ENCODE measurements at regions not wholly inside any gene's neighbourhood (a gene's known extent, or its start where the extent isn't known, plus 50 kb on each side); places are given as distances from the start of the nearest gene placed in this dataset.
"Not testable (repeated sequence)": the region's sequence is repeated elsewhere in the genome, so short reads cannot be mapped to it uniquely, and the experiment has no call there.

- no peak for DNase-seq (ENCODE audit: low read depth)
These were observed 207.5 kb downstream of the EXOC5 start for GRCh38 chr14:57061009-57061711.

GRCh38 chr14:57060276-57060955 is 208.3 kb downstream of the EXOC5 start:
- DNase-seq (ENCODE audit: low read depth), result no peak

- no peak for DNase-seq (ENCODE audit: low read depth)
These were observed 210.4 kb downstream of the EXOC5 start for GRCh38 chr14:57058319-57058718.

GRCh38 chr14:57057803-57058202 is 210.9 kb downstream of the EXOC5 start:
- DNase-seq (ENCODE audit: low read depth), result no peak

GRCh38 chr14:57056522-57056921 is 212.2 kb downstream of the EXOC5 start:
- not testable (repeated sequence) for DNase-seq (ENCODE audit: low read depth)

DNA sequence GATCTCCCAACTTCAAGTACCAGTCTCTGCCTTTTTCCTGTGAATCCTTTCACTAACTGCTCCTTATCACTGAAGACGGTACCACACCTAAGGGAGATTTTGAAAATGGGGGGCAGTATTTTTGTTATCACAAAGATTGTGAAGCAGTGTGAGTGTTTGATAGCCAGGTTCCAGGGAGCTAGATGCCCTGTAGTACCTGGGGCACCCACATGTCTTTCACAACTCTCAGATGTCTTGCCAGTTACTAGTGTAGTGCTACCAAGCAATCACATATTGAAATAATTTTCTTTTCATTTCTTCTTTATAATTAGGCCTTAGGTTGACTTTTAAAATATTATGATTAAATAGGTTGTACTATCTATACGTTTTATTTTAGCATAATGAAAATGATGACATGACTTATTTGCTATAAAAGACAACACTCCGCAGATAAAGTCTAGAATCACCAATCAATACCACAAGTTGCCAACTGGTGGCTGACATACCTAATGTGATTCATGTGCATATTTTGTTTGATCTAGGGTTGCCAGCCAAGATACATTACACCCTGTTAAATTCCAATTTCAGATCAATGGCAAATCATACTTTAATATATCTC is 215.9 kb downstream of the EXOC5 start:
- no peak for DNase-seq (ENCODE audit: low read depth)

GRCh38 chr14:57051633-57052032 is 217.1 kb downstream of the EXOC5 start:
- DNase-seq (ENCODE audit: low read depth), result no peak

GRCh38 chr14:57049848-57050247 is 218.9 kb downstream of the EXOC5 start:
- DNase-seq (ENCODE audit: low read depth), result no peak

- no peak for DNase-seq (ENCODE audit: low read depth)
These were observed 222.5 kb downstream of the EXOC5 start for GRCh38 chr14:57046175-57046574.

DNA sequence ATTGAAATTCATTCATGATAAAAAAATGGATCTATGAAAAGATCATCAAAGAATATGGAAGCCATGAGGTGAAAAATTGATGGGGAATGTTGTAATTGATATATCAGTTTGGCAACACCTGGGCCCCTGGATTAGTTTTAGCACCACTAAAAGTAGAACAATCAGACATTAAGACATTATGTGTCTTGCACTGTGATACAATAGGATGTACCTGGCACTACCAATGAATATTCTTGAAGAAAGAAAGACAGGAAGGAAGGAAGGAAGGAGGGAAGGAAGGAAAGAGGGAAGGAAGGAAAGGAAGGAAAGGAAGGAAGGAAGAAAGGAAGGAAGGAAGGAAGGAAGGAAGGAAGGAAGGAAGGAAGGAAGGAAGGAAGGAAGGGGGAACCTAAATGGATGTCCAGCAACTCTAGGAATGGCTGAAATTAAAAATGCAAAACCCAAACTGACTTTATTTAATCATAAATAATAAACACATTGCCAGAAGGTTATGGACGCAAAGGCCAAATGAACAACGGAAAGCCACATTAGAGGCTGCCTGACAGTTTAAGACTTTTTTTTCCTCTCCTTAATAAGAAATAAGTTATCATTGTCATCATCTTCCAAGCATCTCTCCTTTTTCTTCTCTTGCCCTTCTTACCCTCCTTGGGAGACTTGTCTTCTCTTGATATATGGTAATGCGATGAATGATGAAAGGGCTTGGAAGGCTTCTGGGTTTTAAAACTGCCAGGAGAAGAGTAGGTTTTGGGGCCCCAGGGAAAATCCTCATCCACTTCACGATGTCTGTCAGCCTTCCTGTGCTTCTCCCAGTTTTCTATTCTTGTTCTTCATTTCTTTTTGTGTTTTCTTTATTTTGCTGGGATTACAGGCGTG is 224.4 kb downstream of the EXOC5 start:
- not testable (repeated sequence) for DNase-seq (ENCODE audit: low read depth)

GRCh38 chr14:57038689-57039088 is 228.4 kb upstream of the OTX2 start:
- DNase-seq (ENCODE audit: low read depth), result no peak

DNA sequence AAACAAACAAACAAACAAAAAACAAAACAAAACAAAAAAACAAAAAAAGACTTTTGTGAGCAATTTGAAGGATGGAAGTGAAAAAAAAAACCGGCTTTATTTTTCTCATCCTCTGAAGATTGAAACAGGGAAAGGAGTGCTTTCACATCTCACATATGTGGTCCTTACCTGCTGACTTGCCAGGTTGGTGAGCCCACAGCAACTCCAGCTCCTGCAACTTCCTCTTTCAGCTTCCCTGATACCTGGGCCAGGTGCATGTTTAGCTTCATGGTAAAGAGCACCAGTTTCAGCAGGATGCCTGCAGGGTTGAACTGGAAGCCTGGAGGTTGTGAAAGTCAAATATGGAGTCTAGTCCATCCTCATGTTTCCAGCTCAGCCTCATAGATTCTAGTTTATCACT is 221.2 kb upstream of the OTX2 start:
- no peak for DNase-seq (ENCODE audit: low read depth)

DNA sequence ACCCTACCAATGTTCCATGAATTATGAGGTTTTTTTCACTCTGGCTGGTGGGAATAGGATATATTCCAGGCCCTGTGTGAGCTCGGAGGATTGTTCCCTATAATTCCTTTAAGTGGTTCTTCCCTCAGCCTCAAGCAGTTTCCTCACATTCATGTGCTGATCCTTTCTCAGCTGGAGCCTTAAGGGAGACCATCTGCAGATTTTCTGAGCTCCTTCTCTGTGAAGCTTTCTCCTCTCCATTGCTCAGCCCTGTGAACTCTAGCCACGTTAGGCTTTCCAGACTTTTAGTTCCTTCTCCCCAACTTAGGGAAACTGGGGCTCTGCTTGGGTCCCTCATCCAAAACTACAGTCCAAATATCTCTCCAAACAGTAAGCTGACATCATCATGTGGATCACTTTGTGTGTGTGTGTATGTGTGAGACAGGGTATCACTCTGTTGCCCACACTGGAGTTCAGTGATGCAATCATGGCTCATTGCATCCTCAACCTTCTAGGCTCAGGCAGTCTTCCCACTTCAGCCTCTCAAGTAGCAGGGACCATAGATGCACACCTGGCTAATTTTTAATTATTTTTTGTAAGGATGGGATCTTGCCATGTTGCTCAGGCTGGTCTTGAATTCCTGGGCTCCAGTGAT is 219.5 kb upstream of the OTX2 start:
- DNase-seq (ENCODE audit: low read depth), result no peak

DNA sequence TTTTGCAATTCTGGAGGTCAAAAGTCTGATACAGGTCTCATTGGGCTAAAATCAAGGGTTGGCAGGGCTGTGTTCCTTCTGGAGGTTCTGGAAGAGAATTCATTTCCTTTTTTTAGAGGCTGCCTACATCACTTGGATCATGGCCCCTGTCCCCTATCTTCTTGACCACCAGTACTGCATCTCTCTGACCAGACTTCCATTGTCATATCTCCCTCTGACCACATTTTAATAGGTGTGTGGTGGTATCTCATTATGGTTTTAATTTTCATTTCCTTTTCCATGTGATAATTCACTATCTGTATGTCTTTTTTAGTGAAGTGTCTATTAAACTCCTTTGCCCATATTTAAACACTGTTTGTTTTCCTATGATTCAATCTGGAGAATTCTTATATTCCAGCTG is 215.2 kb upstream of the OTX2 start:
- DNase-seq (ENCODE audit: low read depth), result no peak

DNA sequence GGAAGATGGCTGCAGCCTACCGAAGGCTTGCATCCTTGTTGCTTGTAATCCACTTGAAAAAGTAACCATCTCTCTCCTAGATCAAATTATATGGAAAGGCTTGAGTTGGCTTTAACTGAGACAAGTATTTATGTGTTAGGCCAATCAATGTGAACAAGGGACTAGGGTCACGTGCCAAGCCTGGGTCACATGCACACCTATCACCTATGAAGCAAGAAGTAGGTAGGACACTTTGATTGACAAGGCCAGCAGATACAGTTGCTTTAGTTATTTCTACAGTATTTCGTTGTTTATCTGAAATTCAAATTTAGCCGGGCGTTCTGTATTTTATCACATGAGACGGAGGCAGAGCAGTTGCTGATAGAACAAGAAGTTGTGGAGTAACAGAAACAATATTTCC is 212.3 kb upstream of the OTX2 start:
- no peak for DNase-seq (ENCODE audit: low read depth)

GRCh38 chr14:57018065-57018464 is 207.8 kb upstream of the OTX2 start:
- DNase-seq (ENCODE audit: low read depth), result no peak

DNA sequence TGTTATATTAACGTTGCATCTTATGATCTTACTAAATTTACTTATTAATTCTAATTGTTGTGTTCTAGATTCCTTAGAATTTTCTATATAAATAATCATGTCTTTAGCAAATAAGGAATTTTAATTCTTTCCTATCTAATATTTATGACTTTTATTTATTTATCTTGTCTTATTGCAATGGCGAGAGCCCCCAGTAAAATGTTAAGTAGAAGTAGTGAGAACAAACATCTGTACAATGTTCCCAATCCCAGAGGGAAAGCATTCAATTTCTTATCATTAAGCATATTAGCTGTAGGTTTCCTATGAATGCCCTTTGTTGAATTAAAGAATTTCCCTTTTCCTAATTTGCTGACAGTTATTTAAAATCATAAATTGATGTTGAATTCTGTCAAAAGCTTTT is 203.7 kb upstream of the OTX2 start:
- no peak for DNase-seq (ENCODE audit: low read depth)

GRCh38 chr14:57009585-57010515 is 199.6 kb upstream of the OTX2 start:
- DNase-seq (ENCODE audit: low read depth), result no peak

DNA sequence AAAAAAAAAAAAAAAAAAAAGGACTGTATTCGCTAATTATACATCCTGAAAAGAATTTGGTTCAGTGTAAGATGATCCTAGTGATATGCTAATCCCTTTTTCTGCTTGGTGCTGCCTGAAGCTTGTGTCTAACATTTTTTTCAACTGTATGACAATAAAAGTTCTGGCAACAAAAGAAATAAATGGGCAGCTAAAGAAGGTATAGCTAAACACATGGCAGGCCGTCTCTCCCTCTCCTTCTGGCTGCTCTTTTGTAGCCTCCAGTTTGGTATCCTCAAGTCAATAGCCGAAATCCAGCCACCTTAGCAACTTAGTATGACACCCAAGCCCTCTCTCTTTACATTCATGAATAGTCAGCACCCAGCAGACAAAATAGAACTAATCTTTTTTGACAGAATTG is 198.3 kb upstream of the OTX2 start:
- no peak for DNase-seq (ENCODE audit: low read depth)

GRCh38 chr14:56998728-56999127 is 188.4 kb upstream of the OTX2 start:
- no peak for DNase-seq (ENCODE audit: low read depth)
